ENCODE measurements at regions not wholly inside any gene's neighbourhood (a gene's known extent, or its start where the extent isn't known, plus 50 kb on each side); places are given as distances from the start of the nearest gene placed in this dataset.
"Not testable (repeated sequence)": the region's sequence is repeated elsewhere in the genome, so short reads cannot be mapped to it uniquely, and the experiment has no call there.

GRCh38 chr10:81288544-81288943 lies 586.5 kb upstream of the NRG3 start:
- ATAC-seq = no peak

GRCh38 chr10:81297292-81297691 lies 577.7 kb upstream of the NRG3 start:
- no peak for ATAC-seq

- no peak for ATAC-seq
Observed at GRCh38 chr10:81303656-81304055, 571.3 kb upstream of the NRG3 start.

- ATAC-seq = no peak
Observed at GRCh38 chr10:81306971-81307782, 567.8 kb upstream of the NRG3 start.

- ATAC-seq = no peak
Observed at GRCh38 chr10:81309041-81309552, 565.9 kb upstream of the NRG3 start.

GRCh38 chr10:81314471-81314870 lies 560.5 kb upstream of the NRG3 start:
- no peak for ATAC-seq

- ATAC-seq = no peak
Observed at GRCh38 chr10:81315026-81315425, 560.0 kb upstream of the NRG3 start.

- no peak for ATAC-seq
Observed at GRCh38 chr10:81348003-81348402, 527.0 kb upstream of the NRG3 start.

GRCh38 chr10:81367132-81367531 lies 507.9 kb upstream of the NRG3 start:
- ATAC-seq = no peak

- no peak for ATAC-seq
Observed at GRCh38 chr10:81386817-81387216, 488.2 kb upstream of the NRG3 start.

GRCh38 chr10:81403451-81403850 lies 471.5 kb upstream of the NRG3 start:
- no peak for ATAC-seq

GRCh38 chr10:81405399-81405798 lies 469.6 kb upstream of the NRG3 start:
- ATAC-seq = no peak

GRCh38 chr10:81414038-81414437 lies 461.0 kb upstream of the NRG3 start:
- no peak for ATAC-seq

GRCh38 chr10:81426722-81427121 lies 448.3 kb upstream of the NRG3 start:
- ATAC-seq = no peak

GRCh38 chr10:81428456-81429134 lies 446.4 kb upstream of the NRG3 start:
- no peak for ATAC-seq

GRCh38 chr10:81439445-81439844 lies 435.5 kb upstream of the NRG3 start:
- no peak for ATAC-seq

- not testable (repeated sequence) for ATAC-seq
Observed at GRCh38 chr10:81441624-81442023, 433.4 kb upstream of the NRG3 start.

- ATAC-seq = no peak
Observed at GRCh38 chr10:81444242-81444929, 430.6 kb upstream of the NRG3 start.

- no peak for ATAC-seq
Observed at GRCh38 chr10:81450651-81451050, 424.3 kb upstream of the NRG3 start.

- no peak for ATAC-seq
Observed at GRCh38 chr10:81472927-81473470, 402.0 kb upstream of the NRG3 start.

GRCh38 chr10:81473755-81474154 lies 401.2 kb upstream of the NRG3 start:
- no peak for ATAC-seq

GRCh38 chr10:81479316-81479715 lies 395.7 kb upstream of the NRG3 start:
- ATAC-seq = no peak

GRCh38 chr10:81496626-81497025 lies 378.4 kb upstream of the NRG3 start:
- no peak for ATAC-seq

Data from activated CD4-positive, CD25-positive, alpha-beta regulatory T cell treated with anti-CD3 and anti-CD28 coated beads, Interleukin-2, amount 50 U/mL, for 24 hours (primary cell).